GM10266 (cell line): ENCODE measurements at regions not wholly inside any gene's neighbourhood (a gene's known extent, or its start where the extent isn't known, plus 50 kb on each side); places are given as distances from the start of the nearest gene placed in this dataset.
A peak's percentile ranks its signal among the peaks of the same experiment; 100 is the strongest.

ENCODE experiments used
- DNase-seq: peaks from one replicate; pipeline ENCODE4 v3.0.0; 2012; ENCODE audit errors: extremely low spot score
- CTCF ChIP-seq: IDR thresholded peaks from 2 replicates; pipeline ENCODE4 v1.5.1; 2012; ENCODE audit warnings: mild to moderate bottlenecking, low read depth; ENCODE audit not compliant: control insufficient read depth, insufficient read depth; ENCODE audit errors: missing control alignments

- DNase-seq = no peak
- TF ChIP-seq CTCF = no peak
Observed at GRCh38 chr10:111750165-111750849, 433.3 kb downstream of the GPAM start.

GRCh38 chr10:111756217-111757061 is 427.1 kb downstream of the GPAM start:
- TF ChIP-seq CTCF = peak; percentile 30
- DNase-seq = peak; percentile 7

DNA sequence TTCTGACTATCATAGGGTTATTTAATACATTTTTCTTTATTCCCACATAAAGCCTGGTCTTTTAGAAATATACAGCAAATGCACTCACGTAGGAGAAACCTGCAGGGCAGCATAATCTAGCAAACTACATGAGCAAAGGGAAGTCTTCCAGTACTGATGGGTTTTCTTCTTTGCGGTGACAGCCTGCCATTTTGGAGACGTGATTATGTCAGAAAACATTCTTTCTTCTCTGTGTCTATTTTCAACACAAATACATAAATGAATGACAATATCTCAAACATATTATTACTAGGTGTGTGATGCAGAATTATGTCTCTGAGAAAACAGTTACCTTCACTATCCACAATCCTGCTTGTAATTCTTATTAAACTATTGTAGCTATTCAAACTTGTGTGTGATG is 425.0 kb downstream of the GPAM start:
- no peak for TF ChIP-seq CTCF
- no peak for DNase-seq

DNA sequence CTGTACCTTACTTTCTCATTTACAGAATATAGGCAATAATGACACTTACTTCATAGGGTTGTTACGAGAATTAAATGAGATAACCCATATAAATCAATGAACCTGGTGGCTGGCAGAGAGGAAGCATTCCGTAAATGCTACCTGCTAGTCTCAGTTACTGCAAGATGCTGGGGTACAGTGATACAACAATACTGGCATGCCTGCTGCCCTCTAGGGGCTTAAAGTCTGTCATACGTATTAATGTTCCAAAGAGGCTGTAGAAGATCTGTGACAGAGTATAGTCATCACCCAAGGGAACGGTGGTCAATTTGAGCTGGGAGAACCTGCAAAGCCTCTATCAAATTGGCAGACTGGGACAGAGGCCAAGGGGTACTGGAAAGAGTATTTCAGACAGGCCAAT is 421.5 kb downstream of the GPAM start:
- no peak for TF ChIP-seq CTCF
- DNase-seq = no peak

DNA sequence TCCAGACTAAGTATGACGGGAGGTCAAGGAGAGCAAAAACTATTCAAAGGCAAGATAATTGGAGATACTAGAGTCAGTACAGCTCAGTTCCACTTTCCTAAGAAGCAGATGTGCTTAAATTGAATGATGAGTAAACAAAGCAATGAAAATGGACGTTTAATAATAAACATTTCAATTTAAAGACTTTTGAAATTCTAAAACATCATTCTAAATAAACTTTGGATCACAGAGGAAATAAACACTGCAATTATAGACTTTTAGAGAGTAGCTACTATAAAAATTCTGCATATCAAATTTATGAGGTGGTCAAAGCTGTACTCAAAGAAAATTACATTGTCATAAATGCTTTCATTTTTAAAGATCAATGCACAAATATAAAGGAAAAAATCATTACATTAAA is 418.3 kb downstream of the GPAM start:
- no peak for DNase-seq
- TF ChIP-seq CTCF = no peak

DNA sequence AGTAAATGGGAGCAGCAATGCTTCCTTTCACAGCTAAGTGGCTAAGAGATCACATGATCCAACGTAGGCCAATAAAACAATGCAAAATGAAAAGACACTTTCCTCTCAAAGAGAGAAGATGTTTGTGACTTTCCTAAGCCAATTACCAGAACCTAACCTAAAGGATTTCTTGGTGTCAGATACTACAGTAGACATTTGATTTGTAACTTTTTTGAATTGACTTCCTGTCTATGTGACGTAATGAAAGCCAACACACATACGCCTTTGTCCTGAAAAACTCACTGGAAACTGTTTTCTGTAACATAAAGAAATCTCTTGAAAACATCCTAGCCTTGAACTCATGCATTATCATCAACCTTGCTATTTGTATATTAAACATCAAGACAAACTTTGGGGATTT is 417.1 kb downstream of the GPAM start:
- TF ChIP-seq CTCF = no peak
- no peak for DNase-seq

- no peak for TF ChIP-seq CTCF
- DNase-seq = no peak
Observed at GRCh38 chr10:111767661-111768060, 415.9 kb downstream of the GPAM start.
